ENCODE measurements at regions not wholly inside any gene's neighbourhood (a gene's known extent, or its start where the extent isn't known, plus 50 kb on each side); places are given as distances from the start of the nearest gene placed in this dataset.

DNA sequence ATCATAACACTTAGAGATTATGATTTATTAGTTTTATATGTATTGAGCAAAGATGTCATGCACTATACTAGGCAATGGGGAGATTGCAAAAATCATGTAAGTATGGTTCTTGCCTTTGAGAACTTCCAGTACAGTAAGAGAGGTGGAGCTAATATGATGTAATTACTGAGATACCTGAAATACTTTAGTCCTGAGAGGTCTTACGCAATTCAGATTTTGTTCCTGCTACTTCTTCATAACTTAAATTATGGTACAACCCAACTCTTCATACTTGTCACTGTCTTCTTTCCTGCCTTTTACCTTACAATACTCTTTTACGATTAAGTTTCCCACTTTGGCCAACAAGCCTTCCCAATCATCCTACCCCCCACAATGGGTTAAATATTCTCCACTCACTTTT, 564.2 kb upstream of the PITX2 start:
- TF ChIP-seq, protein P1, sequence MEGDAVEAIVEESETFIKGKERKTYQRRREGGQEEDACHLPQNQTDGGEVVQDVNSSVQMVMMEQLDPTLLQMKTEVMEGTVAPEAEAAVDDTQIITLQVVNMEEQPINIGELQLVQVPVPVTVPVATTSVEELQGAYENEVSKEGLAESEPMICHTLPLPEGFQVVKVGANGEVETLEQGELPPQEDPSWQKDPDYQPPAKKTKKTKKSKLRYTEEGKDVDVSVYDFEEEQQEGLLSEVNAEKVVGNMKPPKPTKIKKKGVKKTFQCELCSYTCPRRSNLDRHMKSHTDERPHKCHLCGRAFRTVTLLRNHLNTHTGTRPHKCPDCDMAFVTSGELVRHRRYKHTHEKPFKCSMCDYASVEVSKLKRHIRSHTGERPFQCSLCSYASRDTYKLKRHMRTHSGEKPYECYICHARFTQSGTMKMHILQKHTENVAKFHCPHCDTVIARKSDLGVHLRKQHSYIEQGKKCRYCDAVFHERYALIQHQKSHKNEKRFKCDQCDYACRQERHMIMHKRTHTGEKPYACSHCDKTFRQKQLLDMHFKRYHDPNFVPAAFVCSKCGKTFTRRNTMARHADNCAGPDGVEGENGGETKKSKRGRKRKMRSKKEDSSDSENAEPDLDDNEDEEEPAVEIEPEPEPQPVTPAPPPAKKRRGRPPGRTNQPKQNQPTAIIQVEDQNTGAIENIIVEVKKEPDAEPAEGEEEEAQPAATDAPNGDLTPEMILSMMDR (optimal IDR thresholded peaks at IDR 0.05 in 1 of 3, IDR thresholded peaks at IDR 0.05 in 1 of 3, conservative IDR thresholded peaks at IDR 0.05 in 1 of 3; ENCODE audit: extremely low read depth in 1 of 3, insufficient read depth in 2 of 3, low read length in 3 of 3), result no peak
- no peak for TF ChIP-seq EZH2 (IDR thresholded peaks at IDR 0.05; ENCODE audit: low read length)

All from keratinocyte (primary cell).